K562 (cell line): ENCODE measurements at regions not wholly inside any gene's neighbourhood (a gene's known extent, or its start where the extent isn't known, plus 50 kb on each side); places are given as distances from the start of the nearest gene placed in this dataset.

Source experiments
- ATAC-seq: fragments of 200-7000 bp; cut with Tn5 transposase; 3 replicates; pipeline ENCODE4 v1.9.1; 2020; ENCODE audit warnings: moderate library complexity
- BruUV-seq: library from RNA; stranded (reverse); fragments of 400-500 nt; replicated peaks from 2 replicates; lab custom pipeline; 2021; lab: Mats Ljungman, UMichigan
- CTCF ChIA-PET: fragments of 300-600 bp; formaldehyde crosslinking; extraction: SDS; loops from one replicate; lab custom pipeline; 2021; ENCODE audit warnings: low intra/inter-chr PET ratio; lab: Yijun Ruan, JAX
- POLR2A ChIA-PET: fragments of 300-600, 350-650 bp; sonication (Branson Sonifier 250); formaldehyde crosslinking; extraction: SDS; loops from one replicate; lab custom pipeline; 2021; ENCODE audit warnings: antibody characterized with exemption, inconsistent platforms; lab: Yijun Ruan, JAX
- DNase-seq, 4 experiments: peaks; one replicate each; pipeline versions ENCODE4 v3.0.0 to v3.0.0-alpha.2; 2011 to 2018; ENCODE audit warnings: low spot score in 3 of 4, mixed read lengths in 3 of 4; ENCODE audit errors: extremely low read depth in 1 of 4
- FAIRE-seq: peaks from 2 replicates; lab custom pipeline; 2011; peaks lifted over from hg19 to GRCh38; lab: Jason Lieb, UNC
- H2AFZ ChIP-seq: 2 replicates; pipeline ENCODE4 v1.6.0; 2011; ENCODE audit warnings: low read depth, low read length, control low read depth, inconsistent platforms
- H3K27ac ChIP-seq: fragments of 200-600 bp; 3 replicates; pipeline ENCODE4 v1.8.0; 2011; ENCODE audit warnings: low read depth, mild to moderate bottlenecking, control low read depth, inconsistent platforms, low read length, moderate library complexity, mixed read lengths; ENCODE audit errors: extremely low read depth
- H3K27me3 ChIP-seq, 2 experiments: fragments of 300-600 bp in 1 of 2; 2 replicates in 1 of 2; 3 replicates in 1 of 2; pipeline versions ENCODE4 v1.6.0 to v1.8.0; 2011; ENCODE audit warnings: inconsistent platforms in 2 of 2, low read length in 2 of 2, mild to moderate bottlenecking in 1 of 2, mixed read lengths in 1 of 2, moderate library complexity in 1 of 2; ENCODE audit not compliant: control insufficient read depth in 2 of 2, insufficient read depth in 2 of 2
- H3K36me3 ChIP-seq: fragments of 300-600 bp; 3 replicates; pipeline ENCODE4 v1.8.0; 2011; ENCODE audit warnings: mild to moderate bottlenecking, low read length, inconsistent platforms; ENCODE audit not compliant: control insufficient read depth, insufficient read depth
- H3K4me1 ChIP-seq, 2 experiments: fragments of 200-600 bp in 1 of 2; replicated peaks in 1 of 2; 2 replicates in 1 of 2; 3 replicates in 1 of 2; pipeline versions ENCODE4 v1.5.1 to v1.8.0; 2011; ENCODE audit warnings: inconsistent platforms in 2 of 2, low read length in 2 of 2, mild to moderate bottlenecking in 1 of 2, mixed read lengths in 1 of 2, moderate library complexity in 1 of 2; ENCODE audit not compliant: control insufficient read depth in 2 of 2, insufficient read depth in 2 of 2
- H3K4me2 ChIP-seq: 2 replicates; pipeline ENCODE4 v1.6.1; 2011; ENCODE audit warnings: low read length, control low read depth, inconsistent platforms, mixed read lengths; ENCODE audit not compliant: insufficient read depth
- H3K4me3 ChIP-seq: fragments of 200-600 bp; sonication (generic), shearing (Covaris generic); 2 replicates; pipeline ENCODE4 v1.5.1; 2016; ENCODE audit warnings: control low read depth, inconsistent platforms
- H3K79me2 ChIP-seq: fragments of 200-600 bp; 3 replicates; pipeline ENCODE4 v1.8.0; 2011; ENCODE audit warnings: low read length, inconsistent platforms; ENCODE audit not compliant: control insufficient read depth, insufficient read depth
- H3K9ac ChIP-seq, 2 experiments: 2 replicates each; pipeline versions ENCODE4 v1.6.0 to v1.6.1; 2011; ENCODE audit warnings: low read depth in 2 of 2, low read length in 2 of 2, control low read depth in 1 of 2, inconsistent platforms in 1 of 2, mild to moderate bottlenecking in 1 of 2, mixed read lengths in 1 of 2; ENCODE audit not compliant: insufficient read depth in 1 of 2
- H3K9me1 ChIP-seq: one replicate; pipeline ENCODE4 v1.6.0; 2011; ENCODE audit warnings: inconsistent platforms, mild to moderate bottlenecking, low read length, moderate library complexity; ENCODE audit not compliant: control insufficient read depth, insufficient read depth
- H3K9me3 ChIP-seq: replicated peaks from 2 replicates; pipeline ENCODE4 v1.5.1; 2011; ENCODE audit warnings: low read depth, low read length, inconsistent platforms; ENCODE audit not compliant: control insufficient read depth, insufficient read depth
- H4K20me1 ChIP-seq: replicated peaks from 2 replicates; pipeline ENCODE4 v1.6.1; 2011; ENCODE audit warnings: low read length, inconsistent platforms, mixed read lengths; ENCODE audit not compliant: control insufficient read depth, insufficient read depth
- SMARCB1 ChIP-seq: IDR thresholded peaks from 2 replicates; pipeline ENCODE4 v1.6.1; 2011; ENCODE audit warnings: improper control_type of control experiment, low read depth; ENCODE audit not compliant: insufficient read length
- TSC22D4 ChIP-seq: fragments of 450-650 bp; IDR thresholded peaks from 2 replicates; pipeline ENCODE4 v1.6.1; 2016; ENCODE audit warnings: missing genetic modification characterization, missing biosample characterization, control low read depth
- ZNF217 ChIP-seq: sonication (generic); formaldehyde crosslinking; IDR thresholded peaks from 2 replicates; pipeline ENCODE4 v1.8.0; 2022; ENCODE audit warnings: mild to moderate bottlenecking, missing genetic modification reagents
- WGBS: fragments of 100-300 bp; shearing (Covaris generic); methylation state at CpG from one replicate; pipeline ENCODE4 v1.1.6; 2016; ENCODE audit warnings: low coverage, mixed read lengths; ENCODE audit not compliant: insufficient coverage; ENCODE audit errors: missing lambda C conversion rate; 5-methylcytosine and 5-hydroxymethylcytosine counted together
- in situ Hi-C: fragments of 300-500 bp; cut with MboI; formaldehyde crosslinking; loops from 4 replicates; pipeline ENCODE4 v1.15.0; 2018; ENCODE audit warnings: inconsistent platforms, mixed read lengths
- intact Hi-C: fragments of 100-400 bp; cut with micrococcal nuclease; formaldehyde crosslinking; loops from 2 replicates; pipeline ENCODE4 v1.14.2; 2022
- TF ChIP-seq, protein P1 (sequence below), 3 experiments: IDR thresholded peaks in 2 of 3; conservative IDR thresholded peaks in 1 of 3; 2 replicates each; pipeline ENCODE4 v1.5.1; 2011 to 2012; ENCODE audit warnings: low read length in 3 of 3, mild to moderate bottlenecking in 3 of 3, control low read depth in 2 of 3, improper control_type of control experiment in 1 of 3, inconsistent platforms in 1 of 3, low read depth in 1 of 3, mixed read lengths in 1 of 3, moderate library complexity in 1 of 3; ENCODE audit not compliant: insufficient read depth in 2 of 3

GRCh38 chr2:167792126-167792525 lies 455.3 kb downstream of the STK39 start:
- TF ChIP-seq ZNF217 (no peak), SMARCB1 (no peak), TSC22D4 (tag) (no peak)
- TF ChIP-seq, protein P1, sequence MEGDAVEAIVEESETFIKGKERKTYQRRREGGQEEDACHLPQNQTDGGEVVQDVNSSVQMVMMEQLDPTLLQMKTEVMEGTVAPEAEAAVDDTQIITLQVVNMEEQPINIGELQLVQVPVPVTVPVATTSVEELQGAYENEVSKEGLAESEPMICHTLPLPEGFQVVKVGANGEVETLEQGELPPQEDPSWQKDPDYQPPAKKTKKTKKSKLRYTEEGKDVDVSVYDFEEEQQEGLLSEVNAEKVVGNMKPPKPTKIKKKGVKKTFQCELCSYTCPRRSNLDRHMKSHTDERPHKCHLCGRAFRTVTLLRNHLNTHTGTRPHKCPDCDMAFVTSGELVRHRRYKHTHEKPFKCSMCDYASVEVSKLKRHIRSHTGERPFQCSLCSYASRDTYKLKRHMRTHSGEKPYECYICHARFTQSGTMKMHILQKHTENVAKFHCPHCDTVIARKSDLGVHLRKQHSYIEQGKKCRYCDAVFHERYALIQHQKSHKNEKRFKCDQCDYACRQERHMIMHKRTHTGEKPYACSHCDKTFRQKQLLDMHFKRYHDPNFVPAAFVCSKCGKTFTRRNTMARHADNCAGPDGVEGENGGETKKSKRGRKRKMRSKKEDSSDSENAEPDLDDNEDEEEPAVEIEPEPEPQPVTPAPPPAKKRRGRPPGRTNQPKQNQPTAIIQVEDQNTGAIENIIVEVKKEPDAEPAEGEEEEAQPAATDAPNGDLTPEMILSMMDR (IDR thresholded peaks at IDR 0.05 in 2 of 3, conservative IDR thresholded peaks at IDR 0.05 in 1 of 3; ENCODE audit: insufficient read depth in 2 of 3, low read depth in 1 of 3, low read length in 3 of 3): no peak
- TF ChIP-seq, all 486 proteins: peak for 0
- BruUV-seq: no TSS peak
- CTCF ChIA-PET: no interaction called here

More at GRCh38 chr2:167792126-167792525, 455.3 kb downstream of the STK39 start:
- no peak for ATAC-seq
- 12% methylated on average over 1 of the region's 1 CpG for WGBS
- no peak for FAIRE-seq
- H3K4me3 ChIP-seq: no peak overlapping the region
- no peaks in the 10 kb centered on the region for H3K9me1 ChIP-seq
- no peaks in the 10 kb centered on the region for H4K20me1 ChIP-seq
- no peaks in the 10 kb centered on the region for H3K9me3 ChIP-seq
- no peaks in the 10 kb centered on the region for H3K4me1 ChIP-seq
- no peak overlapping the region for H3K9ac ChIP-seq
- POLR2A ChIA-PET: interaction anchor here (0.6 kb wide), 1 partner anchor 53 kb away, joined by 4 read pairs; no protein-coding TSS in a partner anchor
- H3K79me2 ChIP-seq: no peaks in the 10 kb centered on the region
- DNase-seq: no peak
- no peak overlapping the region for H2AFZ ChIP-seq
- H3K36me3 ChIP-seq: no peaks in the 10 kb centered on the region
- no peak overlapping the region for H3K4me2 ChIP-seq
- intact Hi-C loops (no loop called here), in situ Hi-C loops (no loop called here)
- peaks cover 5 to 10% of the 10 kb centered on the region in 2 experiments; a peak in 1 of 5 replicates for H3K27me3 ChIP-seq
- H3K27ac ChIP-seq: no peak overlapping the region
